IPS DF 6.9 (cell line): ENCODE measurements at regions not wholly inside any gene's neighbourhood (a gene's known extent, or its start where the extent isn't known, plus 50 kb on each side); places are given as distances from the start of the nearest gene placed in this dataset.

Experiments used
- DNase-seq: peaks from one replicate; pipeline ENCODE4 v3.0.0-alpha.2; 2013; ENCODE audit warnings: low read depth, low spot score
- H3K27ac ChIP-seq: one replicate; pipeline ENCODE4 v1.5.1; 2013; ENCODE audit warnings: low read length, control low read depth
- H3K27me3 ChIP-seq: 2 replicates; pipeline ENCODE4 v1.6.1; 2013; ENCODE audit warnings: mild to moderate bottlenecking, low read length; ENCODE audit not compliant: control insufficient read depth, insufficient read depth
- H3K36me3 ChIP-seq: 2 replicates; pipeline ENCODE4 v1.6.1; 2013; ENCODE audit warnings: low read length; ENCODE audit not compliant: control insufficient read depth, insufficient read depth
- H3K4me1 ChIP-seq: 2 replicates; pipeline ENCODE4 v1.6.1; 2013; ENCODE audit warnings: low read length; ENCODE audit not compliant: control insufficient read depth, insufficient read depth
- H3K4me3 ChIP-seq: 2 replicates; pipeline ENCODE4 v1.5.1; 2013; ENCODE audit warnings: mild to moderate bottlenecking, low read length
- H3K9me3 ChIP-seq: 2 replicates; pipeline ENCODE4 v1.6.1; 2013; ENCODE audit warnings: low read length, inconsistent platforms; ENCODE audit not compliant: control insufficient read depth, insufficient read depth
- WGBS: extraction: QIAGEN DNeasy Blood & Tissue Kit; methylation state at CpG from one replicate; pipeline ENCODE4 v1.1.7; 2013; ENCODE audit warnings: mixed read lengths, missing lambda C conversion rate; ENCODE audit not compliant: insufficient read length, insufficient coverage; 5-methylcytosine and 5-hydroxymethylcytosine counted together

DNA sequence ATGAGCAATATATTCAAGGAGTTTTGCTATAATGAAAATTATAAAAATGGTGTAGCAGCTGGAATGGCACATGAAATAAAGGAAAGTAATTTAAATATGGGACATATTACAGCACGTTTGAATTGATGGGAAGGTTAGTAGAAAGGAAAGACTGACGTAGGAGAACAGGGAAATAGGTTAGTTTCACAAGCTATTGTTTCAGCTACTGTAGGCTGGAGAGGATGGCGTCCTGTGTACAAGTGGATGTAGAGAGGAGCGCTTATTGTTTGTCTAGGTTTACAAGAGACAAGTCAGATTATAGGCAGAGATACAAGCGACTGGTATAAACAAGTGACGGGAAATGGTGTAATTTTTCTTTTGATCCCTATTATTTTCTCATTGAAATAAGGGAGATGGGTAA, 431.2 kb upstream of the PDE3A start:
- H3K36me3 ChIP-seq = no peaks in the 10 kb centered on the region
- H3K4me1 ChIP-seq = no peaks in the 10 kb centered on the region
- H3K27ac ChIP-seq = no peak overlapping the region
- no peak overlapping the region for H3K4me3 ChIP-seq
- DNase-seq = no peak
- no peaks in the 10 kb centered on the region for H3K27me3 ChIP-seq
- WGBS = 100% methylated on average over 2 of the region's 6 CpGs
- H3K9me3 ChIP-seq = no peaks in the 10 kb centered on the region

DNA sequence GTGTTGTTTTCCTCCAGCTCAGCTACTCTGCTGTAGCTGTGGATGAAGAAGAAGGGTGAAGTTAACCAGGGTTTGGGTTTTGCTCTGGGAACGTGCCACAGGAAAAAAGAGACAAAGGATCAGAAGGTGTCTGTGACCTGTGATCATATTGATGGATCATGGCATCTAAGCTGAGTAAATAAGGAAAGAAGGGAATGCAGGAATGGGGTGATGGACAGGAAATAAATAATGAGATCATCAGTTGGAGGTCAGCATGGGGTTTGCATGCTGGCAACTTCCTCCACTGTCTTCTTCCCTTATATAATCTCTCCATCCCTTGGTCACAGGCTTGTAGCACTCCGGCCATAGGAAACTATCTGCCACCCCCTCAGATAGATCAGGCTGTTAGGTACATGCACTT, 430.3 kb upstream of the PDE3A start:
- WGBS = no CpG with 5 or more reads among the region's 2 CpGs
- no peaks in the 10 kb centered on the region for H3K36me3 ChIP-seq
- H3K27me3 ChIP-seq = no peaks in the 10 kb centered on the region
- no peak overlapping the region for H3K27ac ChIP-seq
- DNase-seq = no peak
- no peak overlapping the region for H3K4me3 ChIP-seq
- no peaks in the 10 kb centered on the region for H3K9me3 ChIP-seq
- no peaks in the 10 kb centered on the region for H3K4me1 ChIP-seq

DNA sequence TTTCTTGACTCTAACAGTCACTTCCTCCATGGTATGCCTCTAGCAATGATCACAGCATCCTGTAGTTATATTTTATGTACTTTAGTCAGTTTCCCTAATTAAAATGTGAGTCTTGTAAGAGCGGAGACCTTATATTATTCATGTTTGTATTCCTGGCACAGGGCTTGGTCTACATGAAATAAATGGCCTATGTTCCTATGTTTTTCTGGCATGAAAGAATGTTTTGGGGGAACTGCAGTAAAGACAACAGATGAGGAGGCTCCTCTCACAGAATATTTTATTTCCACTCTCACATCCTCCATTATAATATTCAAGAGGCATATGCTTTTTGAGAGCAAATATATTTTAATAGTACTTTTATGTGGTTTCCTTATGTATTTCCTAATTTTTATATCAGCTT, 429.8 kb upstream of the PDE3A start:
- Histone ChIP-seq H3K27me3 (no peaks in the 10 kb centered on the region), H3K4me1 (no peaks in the 10 kb centered on the region), H3K9me3 (no peaks in the 10 kb centered on the region), H3K4me3 (no peak overlapping the region), H3K36me3 (no peaks in the 10 kb centered on the region), H3K27ac (no peak overlapping the region)
- no CpG with 5 or more reads among the region's 1 CpG for WGBS
- DNase-seq = no peak

DNA sequence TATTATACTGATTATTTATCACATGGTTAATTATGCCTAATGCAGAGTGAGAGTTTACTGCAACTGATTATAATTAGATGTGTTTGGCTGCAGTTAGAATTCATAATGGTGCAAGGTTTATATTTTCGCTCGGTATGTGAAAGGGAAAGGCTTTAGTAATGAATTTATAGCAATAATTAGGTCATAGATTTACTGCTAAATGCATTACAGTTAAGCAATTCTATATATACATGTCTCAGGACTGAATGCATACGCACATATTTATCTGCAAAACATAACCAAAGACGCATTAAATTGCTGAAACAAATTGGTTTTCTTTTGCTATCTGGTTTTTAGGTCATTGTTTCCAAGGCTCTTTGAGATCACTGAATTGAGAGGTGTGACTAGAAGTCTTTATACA, 428.1 kb upstream of the PDE3A start:
- Histone ChIP-seq H3K27ac (no peak overlapping the region), H3K36me3 (no peaks in the 10 kb centered on the region), H3K27me3 (no peaks in the 10 kb centered on the region), H3K4me3 (no peak overlapping the region), H3K4me1 (no peaks in the 10 kb centered on the region), H3K9me3 (no peaks in the 10 kb centered on the region)
- WGBS = no CpG with 5 or more reads among the region's 4 CpGs
- no peak for DNase-seq

DNA sequence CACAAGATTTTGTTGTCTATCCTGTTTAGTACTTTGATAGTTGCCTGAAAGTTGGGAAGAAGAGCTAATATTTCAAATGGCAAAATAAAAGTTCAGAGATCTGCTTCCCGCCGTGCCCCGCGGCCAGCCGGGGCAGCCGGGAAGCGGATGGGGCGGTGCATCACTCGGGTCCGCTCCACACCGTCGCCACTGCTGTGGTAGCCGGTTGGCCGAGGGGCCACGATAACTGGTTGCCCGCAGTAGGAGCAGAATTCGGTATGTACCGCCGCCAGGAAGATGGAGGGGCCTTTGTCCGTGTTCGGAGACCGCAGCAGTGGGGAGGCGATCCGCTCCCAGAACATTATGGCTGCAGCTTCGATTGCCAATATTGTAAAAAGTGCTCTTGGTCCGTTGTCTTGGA, 427.2 kb upstream of the PDE3A start:
- no peaks in the 10 kb centered on the region for H3K27me3 ChIP-seq
- no peak overlapping the region for H3K27ac ChIP-seq
- H3K4me3 ChIP-seq = no peak overlapping the region
- no CpG with 5 or more reads among the region's 26 CpGs for WGBS
- H3K9me3 ChIP-seq = no peaks in the 10 kb centered on the region
- H3K4me1 ChIP-seq = peaks cover 1% of the 10 kb centered on the region; the same call in 1 of the 2 replicates
- no peaks in the 10 kb centered on the region for H3K36me3 ChIP-seq
- no peak for DNase-seq

DNA sequence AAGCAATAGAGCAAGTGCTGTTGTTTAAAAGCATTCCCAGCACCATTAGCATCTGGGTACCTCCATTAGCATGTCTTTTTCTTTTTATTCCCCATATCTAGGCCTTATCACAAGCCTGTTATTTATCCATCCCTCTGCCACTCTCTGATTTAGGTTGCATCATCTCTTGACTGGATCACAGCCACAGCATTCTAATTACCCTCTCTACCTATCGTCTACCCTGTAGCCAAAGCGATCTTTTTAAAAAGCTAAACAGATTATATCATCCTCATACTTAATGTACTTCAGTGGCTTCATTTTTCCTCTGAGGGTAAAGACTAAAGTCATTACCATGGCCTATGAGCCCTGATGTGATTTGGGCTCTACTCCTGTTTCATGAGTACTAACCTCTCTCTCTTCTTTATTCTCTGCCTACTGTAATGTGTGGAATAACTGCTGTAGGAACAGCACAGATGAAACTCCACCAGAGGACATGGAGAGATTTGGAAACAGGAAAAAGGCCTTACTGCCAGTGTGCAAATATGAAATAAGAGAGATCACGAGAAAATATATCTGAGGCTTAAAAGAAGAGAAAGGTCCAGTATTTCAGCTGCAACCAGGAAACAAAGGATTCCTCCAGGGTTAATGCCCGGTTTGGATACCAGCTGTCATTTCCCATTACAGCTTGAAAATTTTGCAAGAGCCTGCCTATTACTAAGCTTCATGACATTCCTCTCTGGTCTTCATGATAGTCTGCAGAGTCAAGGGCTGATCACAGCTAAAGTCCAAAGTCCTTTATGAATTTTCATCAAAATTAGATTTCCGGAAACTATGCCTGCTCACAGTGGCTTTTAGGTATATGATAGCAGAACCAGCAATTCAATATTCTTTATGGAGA, 422.5 kb upstream of the PDE3A start:
- Histone ChIP-seq H3K4me3 (no peak overlapping the region), H3K9me3 (no peaks in the 10 kb centered on the region), H3K27ac (no peak overlapping the region), H3K4me1 (peaks cover 1% of the 10 kb centered on the region; the same call in 1 of the 2 replicates), H3K27me3 (no peaks in the 10 kb centered on the region), H3K36me3 (no peaks in the 10 kb centered on the region)
- WGBS = no CpG with 5 or more reads among the region's 5 CpGs
- DNase-seq = no peak

DNA sequence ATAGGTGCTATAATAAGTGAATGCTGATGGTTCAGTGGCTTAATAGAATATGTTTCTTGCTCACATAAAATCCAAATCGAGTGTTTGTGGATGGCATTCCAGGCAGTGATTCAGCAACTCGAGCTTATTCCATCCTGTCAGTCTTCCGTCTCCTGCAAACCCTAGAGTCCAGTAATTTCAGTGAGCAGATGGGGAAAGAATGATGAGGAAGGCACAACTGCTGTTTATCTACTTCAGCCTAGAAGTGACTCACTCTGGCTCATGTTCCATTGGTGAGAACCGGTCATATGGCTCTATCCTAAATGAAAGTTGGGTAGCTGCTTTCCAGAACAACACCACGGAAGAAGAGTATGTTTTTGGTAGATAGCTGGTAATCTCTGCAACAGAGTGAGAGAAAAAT, 421.8 kb upstream of the PDE3A start:
- H3K4me3 ChIP-seq = no peak overlapping the region
- H3K9me3 ChIP-seq = no peaks in the 10 kb centered on the region
- no peaks in the 10 kb centered on the region for H3K36me3 ChIP-seq
- H3K27ac ChIP-seq = no peak overlapping the region
- no peak for DNase-seq
- peaks cover 1% of the 10 kb centered on the region; the same call in 1 of the 2 replicates for H3K4me1 ChIP-seq
- WGBS = no CpG with 5 or more reads among the region's 5 CpGs
- no peaks in the 10 kb centered on the region for H3K27me3 ChIP-seq

DNA sequence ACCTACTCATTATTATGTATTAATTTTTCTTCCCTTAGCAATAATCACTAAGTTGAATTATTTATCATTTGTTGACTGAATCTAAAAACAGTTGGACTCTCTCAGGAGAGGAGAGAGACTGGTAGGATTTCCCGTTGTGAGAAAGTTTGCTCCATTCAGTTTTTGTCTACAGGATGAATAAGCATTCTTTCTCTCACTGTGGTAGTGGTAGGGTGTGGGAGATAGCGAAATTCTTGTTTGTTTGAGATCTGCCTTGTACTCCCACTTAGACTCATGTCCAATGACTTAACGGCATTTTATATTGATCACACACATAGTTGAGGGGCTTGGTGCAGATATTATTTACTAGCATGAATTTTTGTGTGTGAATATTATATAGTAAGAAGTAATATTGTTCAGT, 421.0 kb upstream of the PDE3A start:
- H3K27ac ChIP-seq = no peak overlapping the region
- H3K27me3 ChIP-seq = no peaks in the 10 kb centered on the region
- no peaks in the 10 kb centered on the region for H3K36me3 ChIP-seq
- no peak for DNase-seq
- H3K4me1 ChIP-seq = peaks cover 1% of the 10 kb centered on the region; the same call in 1 of the 2 replicates
- no peak overlapping the region for H3K4me3 ChIP-seq
- no CpG with 5 or more reads among the region's 3 CpGs for WGBS
- H3K9me3 ChIP-seq = no peaks in the 10 kb centered on the region

DNA sequence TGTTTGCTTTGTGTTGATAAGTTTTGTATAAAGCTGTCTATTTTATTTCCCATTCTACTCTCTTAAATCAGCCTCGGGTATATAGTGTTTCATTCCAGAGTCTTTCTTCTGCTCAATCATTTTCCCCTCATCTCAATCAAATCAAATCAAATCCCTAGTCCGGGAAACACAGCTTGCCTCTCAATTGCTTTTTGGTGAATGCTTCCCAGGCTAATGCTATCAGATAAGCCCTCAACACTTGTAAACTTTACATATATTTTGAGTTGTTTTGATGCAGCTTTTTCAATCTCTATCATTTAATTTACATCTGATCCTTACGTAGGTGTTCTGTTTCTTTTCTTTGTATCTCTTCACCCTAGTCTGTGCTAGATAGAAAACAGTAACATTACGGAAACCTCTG, 416.7 kb upstream of the PDE3A start:
- Histone ChIP-seq H3K36me3 (no peaks in the 10 kb centered on the region), H3K4me1 (no peaks in the 10 kb centered on the region), H3K27ac (no peak overlapping the region), H3K4me3 (no peak overlapping the region), H3K27me3 (no peaks in the 10 kb centered on the region), H3K9me3 (no peaks in the 10 kb centered on the region)
- WGBS = no CpG with 5 or more reads among the region's 4 CpGs
- DNase-seq = no peak

DNA sequence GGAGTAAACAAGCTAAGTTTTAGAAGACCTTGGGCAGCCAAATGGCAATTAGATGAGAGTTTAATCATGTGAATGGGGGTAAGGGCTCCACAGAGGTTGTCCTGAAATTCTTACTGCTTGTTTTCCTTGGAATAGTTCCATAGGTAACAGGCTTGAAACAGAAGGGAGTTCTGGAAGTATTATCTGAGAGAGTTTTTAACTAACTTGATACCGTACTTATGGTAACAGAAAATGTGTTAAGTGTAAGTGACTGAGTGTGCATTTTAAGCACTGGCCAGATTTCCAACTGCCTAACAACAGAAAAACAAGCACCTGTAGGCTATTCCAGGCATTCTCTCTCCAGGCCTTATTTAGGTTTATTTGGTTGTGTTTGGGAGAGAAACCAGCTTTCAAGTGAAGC, 414.6 kb upstream of the PDE3A start:
- no CpG with 5 or more reads among the region's 1 CpG for WGBS
- Histone ChIP-seq H3K36me3 (no peaks in the 10 kb centered on the region), H3K27me3 (no peaks in the 10 kb centered on the region), H3K4me1 (no peaks in the 10 kb centered on the region), H3K27ac (no peak overlapping the region), H3K9me3 (no peaks in the 10 kb centered on the region), H3K4me3 (no peak overlapping the region)
- no peak for DNase-seq

DNA sequence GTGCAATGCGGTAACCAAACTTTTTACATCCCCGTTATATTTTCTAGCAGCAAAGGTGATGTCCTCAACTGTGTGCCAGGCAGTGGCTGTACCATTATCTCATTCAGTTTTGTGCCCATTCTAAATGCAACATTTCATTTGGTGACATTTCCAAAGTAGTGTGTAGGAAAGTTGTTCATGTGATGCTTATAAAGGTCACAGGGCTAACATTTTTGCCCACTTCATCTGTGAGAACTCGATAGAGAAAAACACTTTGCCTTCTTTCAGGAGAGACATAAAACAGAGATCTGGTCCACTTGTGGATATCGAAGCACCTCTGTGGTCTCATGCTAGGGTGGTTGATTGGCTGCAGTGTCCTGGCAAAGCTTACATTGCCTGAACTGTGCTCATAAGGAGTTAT, 414.2 kb upstream of the PDE3A start:
- Histone ChIP-seq H3K27me3 (no peaks in the 10 kb centered on the region), H3K36me3 (no peaks in the 10 kb centered on the region), H3K9me3 (no peaks in the 10 kb centered on the region), H3K27ac (no peak overlapping the region), H3K4me3 (no peak overlapping the region), H3K4me1 (no peaks in the 10 kb centered on the region)
- DNase-seq = no peak
- WGBS = no CpG with 5 or more reads among the region's 4 CpGs
